H4 (cell line): ENCODE measurements at regions not wholly inside any gene's neighbourhood (a gene's known extent, or its start where the extent isn't known, plus 50 kb on each side); places are given as distances from the start of the nearest gene placed in this dataset.

Source experiments
- DNase-seq: peaks from one replicate; pipeline ENCODE4 v3.0.0-alpha.2; 2015; ENCODE audit warnings: low spot score

DNA sequence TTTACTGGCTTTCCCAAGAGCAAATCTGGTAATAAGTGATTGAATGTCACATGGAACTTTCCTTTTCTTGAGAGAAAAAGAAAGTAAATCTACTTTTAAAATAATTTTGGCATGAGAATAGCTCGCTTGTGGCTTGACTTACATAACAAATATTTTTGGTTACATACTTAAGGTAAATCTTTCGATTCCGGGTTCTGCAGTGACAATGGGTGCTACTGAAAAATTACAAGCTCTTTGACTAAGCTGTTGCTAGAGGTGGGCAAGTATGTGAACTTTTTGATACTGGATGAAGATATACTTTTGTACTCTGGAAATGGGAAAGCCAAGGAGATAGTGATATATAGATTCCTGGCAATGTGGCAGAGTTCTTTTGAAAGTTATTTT lies 51.9 kb upstream of the OTOL1 start:
- no peak for DNase-seq

GRCh38 chr3:161443921-161444693 lies 52.5 kb upstream of the OTOL1 start:
- DNase-seq = no peak

GRCh38 chr3:161430307-161430706 lies 59.0 kb upstream of the SPTSSB start:
- no peak for DNase-seq

- DNase-seq = no peak
These were observed 56.0 kb upstream of the SPTSSB start for GRCh38 chr3:161427347-161427746.

- DNase-seq = no peak
These were observed 55.4 kb upstream of the SPTSSB start for GRCh38 chr3:161426758-161427157.

DNA sequence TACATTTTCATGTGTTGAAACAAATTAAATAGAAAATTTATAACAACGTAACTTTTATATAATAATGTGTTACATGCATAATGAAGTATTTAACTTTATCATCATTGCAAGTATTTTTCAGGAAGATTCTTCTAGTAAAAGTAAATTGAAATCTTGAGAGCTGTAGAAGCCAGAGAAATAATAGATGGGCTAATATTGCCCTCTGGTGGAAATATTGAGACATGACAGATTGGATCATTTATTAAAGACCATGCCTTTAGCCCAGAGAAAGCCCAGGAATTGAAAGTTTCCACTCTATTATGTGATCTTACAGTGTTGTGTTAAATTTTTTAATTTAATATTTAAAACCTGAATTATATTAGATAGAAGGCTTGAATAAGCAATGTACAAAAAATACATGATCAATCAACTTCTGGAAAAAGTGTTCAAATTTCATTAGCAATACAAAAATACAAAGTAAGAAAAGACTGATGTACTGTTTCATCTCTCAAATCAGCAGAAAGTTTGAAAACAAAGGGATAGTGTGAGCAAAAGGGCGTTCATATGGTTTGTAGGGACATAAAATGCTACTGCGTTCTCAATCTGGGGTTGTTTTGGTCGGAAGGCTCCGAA lies 52.7 kb upstream of the SPTSSB start:
- peak; percentile 30 for DNase-seq

DNA sequence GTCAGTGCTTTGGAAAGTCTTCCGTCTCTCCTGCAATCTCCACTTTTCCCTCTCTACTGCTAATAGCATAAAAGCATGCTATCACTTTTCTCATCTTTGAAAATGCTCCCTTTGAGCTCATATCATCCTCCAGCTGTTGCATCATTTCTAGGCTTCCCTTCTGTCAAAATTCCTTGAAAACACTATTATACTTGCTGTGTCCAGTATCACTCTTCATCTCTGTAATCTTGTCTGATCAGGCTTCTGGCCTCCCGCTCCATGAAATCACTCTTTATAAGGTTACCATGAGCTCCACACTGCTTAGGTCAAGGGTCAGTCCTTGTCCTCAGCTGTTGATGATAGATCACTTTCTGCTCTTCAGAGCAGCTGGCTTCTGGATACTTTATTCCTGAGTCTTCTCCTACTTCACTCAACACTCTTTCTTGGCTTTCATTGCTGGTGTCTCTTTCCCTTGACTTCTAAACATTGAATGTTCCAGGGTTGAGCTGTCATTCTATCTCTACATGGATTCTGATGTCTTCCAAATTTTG lies 50.9 kb upstream of the SPTSSB start:
- DNase-seq = no peak
